SK-N-SH treated with all-trans-retinoic acid at 6 μM for 48 hours (cell line): ENCODE measurements at regions not wholly inside any gene's neighbourhood (a gene's known extent, or its start where the extent isn't known, plus 50 kb on each side); places are given as distances from the start of the nearest gene placed in this dataset.

ENCODE experiments used
- BACH2 ChIP-seq: fragments of 250-450 bp; sonication (Bioruptor Pico); IDR thresholded peaks from 2 replicates; pipeline ENCODE4 v1.9.0; 2021; ENCODE audit warnings: mild to moderate bottlenecking, borderline replicate concordance
- CSRNP3 ChIP-seq: fragments of 250-450 bp; sonication (Bioruptor Pico); IDR thresholded peaks from 2 replicates; pipeline ENCODE4 v1.5.1; 2021; ENCODE audit warnings: mild to moderate bottlenecking, moderate library complexity
- PATZ1 ChIP-seq: fragments of 250-450 bp; sonication (Bioruptor Pico); IDR thresholded peaks from 2 replicates; pipeline ENCODE4 v1.8.0; 2020; ENCODE audit warnings: mild to moderate bottlenecking, moderate library complexity, borderline replicate concordance
- RARB ChIP-seq: fragments of 250-450 bp; sonication (Bioruptor Pico); IDR thresholded peaks from 2 replicates; pipeline ENCODE4 v1.8.0; 2021; ENCODE audit warnings: mild to moderate bottlenecking, moderate library complexity
- ZC3H10 ChIP-seq: fragments of 250-450 bp; sonication (Bioruptor Pico); IDR thresholded peaks from 2 replicates; pipeline ENCODE4 v1.5.1; 2021; ENCODE audit warnings: mild to moderate bottlenecking, moderate library complexity
- ZFP30 ChIP-seq: fragments of 450-650 bp; formaldehyde crosslinking; IDR thresholded peaks from 2 replicates; pipeline ENCODE4 v1.5.0; 2022; ENCODE audit warnings: mild to moderate bottlenecking, moderate library complexity

- TF ChIP-seq ZC3H10 (CRISPR knock-in tag), result no peak
- no peak for TF ChIP-seq ZFP30
- no peak for TF ChIP-seq PATZ1 (CRISPR knock-in tag)
- TF ChIP-seq RARB (CRISPR knock-in tag), result no peak
- TF ChIP-seq BACH2, result no peak
- no peak for TF ChIP-seq CSRNP3
These were observed 365.6 kb downstream of the CDK5RAP2 start for GRCh38 chr9:120214332-120214731.
